GM06990 (cell line): ENCODE measurements at regions not wholly inside any gene's neighbourhood (a gene's known extent, or its start where the extent isn't known, plus 50 kb on each side); places are given as distances from the start of the nearest gene placed in this dataset.
A peak's percentile ranks its signal among the peaks of the same experiment; 100 is the strongest.
"Not testable (repeated sequence)": the region's sequence is repeated elsewhere in the genome, so short reads cannot be mapped to it uniquely, and the experiment has no call there.

Source experiments
- DNase-seq: peaks from one replicate; pipeline ENCODE4 v3.0.0-alpha.2; 2011; ENCODE audit not compliant: insufficient read length; ENCODE audit errors: extremely low read depth
- H3K27me3 ChIP-seq: replicated peaks from 2 replicates; pipeline ENCODE4 v1.6.0; 2011; ENCODE audit warnings: low read length; ENCODE audit not compliant: control insufficient read depth, insufficient read depth
- H3K36me3 ChIP-seq: 2 replicates; pipeline ENCODE4 v1.5.1; 2011; ENCODE audit warnings: low read length; ENCODE audit not compliant: control insufficient read depth, insufficient read depth
- H3K4me3 ChIP-seq: replicated peaks from 2 replicates; pipeline ENCODE4 v1.5.1; 2011; ENCODE audit warnings: low read depth, mild to moderate bottlenecking, control low read depth, low read length
- TF ChIP-seq, protein P1 (sequence below): IDR thresholded peaks from 2 replicates; pipeline ENCODE4 v1.5.1; 2011; ENCODE audit warnings: low read length, control low read depth, mild to moderate bottlenecking, inconsistent platforms; ENCODE audit not compliant: insufficient read depth, poor library complexity, severe bottlenecking

DNA sequence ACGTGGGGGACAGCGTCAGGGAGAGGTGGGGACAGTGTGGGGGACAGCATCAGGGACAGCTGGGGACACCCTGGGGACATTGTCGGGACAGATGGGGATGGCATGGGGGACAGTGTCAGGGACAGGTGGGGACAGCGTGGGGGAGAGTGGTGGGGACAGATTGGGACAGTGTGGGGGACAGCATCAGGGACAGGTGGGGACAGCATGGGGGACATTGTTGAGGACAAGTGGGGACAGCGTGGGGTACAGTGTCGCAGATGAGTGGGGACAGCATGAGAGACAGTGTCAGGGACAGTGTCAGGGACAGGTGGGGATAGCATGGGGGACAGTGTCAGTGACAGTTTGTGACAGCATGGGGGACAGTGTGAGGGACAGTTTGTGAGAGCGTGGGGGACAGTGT is 240.9 kb downstream of the TMEM121 start:
- TF ChIP-seq, protein P1, sequence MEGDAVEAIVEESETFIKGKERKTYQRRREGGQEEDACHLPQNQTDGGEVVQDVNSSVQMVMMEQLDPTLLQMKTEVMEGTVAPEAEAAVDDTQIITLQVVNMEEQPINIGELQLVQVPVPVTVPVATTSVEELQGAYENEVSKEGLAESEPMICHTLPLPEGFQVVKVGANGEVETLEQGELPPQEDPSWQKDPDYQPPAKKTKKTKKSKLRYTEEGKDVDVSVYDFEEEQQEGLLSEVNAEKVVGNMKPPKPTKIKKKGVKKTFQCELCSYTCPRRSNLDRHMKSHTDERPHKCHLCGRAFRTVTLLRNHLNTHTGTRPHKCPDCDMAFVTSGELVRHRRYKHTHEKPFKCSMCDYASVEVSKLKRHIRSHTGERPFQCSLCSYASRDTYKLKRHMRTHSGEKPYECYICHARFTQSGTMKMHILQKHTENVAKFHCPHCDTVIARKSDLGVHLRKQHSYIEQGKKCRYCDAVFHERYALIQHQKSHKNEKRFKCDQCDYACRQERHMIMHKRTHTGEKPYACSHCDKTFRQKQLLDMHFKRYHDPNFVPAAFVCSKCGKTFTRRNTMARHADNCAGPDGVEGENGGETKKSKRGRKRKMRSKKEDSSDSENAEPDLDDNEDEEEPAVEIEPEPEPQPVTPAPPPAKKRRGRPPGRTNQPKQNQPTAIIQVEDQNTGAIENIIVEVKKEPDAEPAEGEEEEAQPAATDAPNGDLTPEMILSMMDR = no peak
- no peaks in the 10 kb centered on the region for H3K36me3 ChIP-seq

DNA sequence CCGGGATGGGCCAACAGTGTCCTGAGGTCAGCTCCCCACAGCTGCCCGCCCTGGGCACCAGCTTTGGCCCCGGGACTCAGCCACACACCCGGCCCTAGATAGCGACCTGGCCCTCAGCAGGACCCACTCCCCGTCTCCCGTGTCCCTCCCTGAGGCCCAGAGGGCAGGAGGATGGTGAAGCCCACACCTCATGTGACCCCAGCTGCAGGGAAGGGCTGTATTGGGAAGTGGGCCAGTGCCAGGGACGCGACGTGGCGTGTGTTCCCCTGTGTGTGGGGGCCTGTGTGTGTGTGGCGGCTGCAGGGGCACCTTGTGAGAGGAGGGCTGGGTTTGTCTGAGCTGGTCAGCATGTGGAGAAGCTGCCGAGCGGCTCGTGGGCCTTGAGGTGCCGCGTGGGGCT is 241.7 kb downstream of the TMEM121 start:
- DNase-seq, H3K36me3 ChIP-seq, H3K4me3 ChIP-seq, H3K27me3 ChIP-seq: not testable (repeated sequence)

More for the DNA sequence above, 240.9 kb downstream of the TMEM121 start:
- DNase-seq = no peak
- Histone ChIP-seq H3K4me3 (no peak overlapping the region), H3K27me3 (no peaks in the 10 kb centered on the region)

DNA sequence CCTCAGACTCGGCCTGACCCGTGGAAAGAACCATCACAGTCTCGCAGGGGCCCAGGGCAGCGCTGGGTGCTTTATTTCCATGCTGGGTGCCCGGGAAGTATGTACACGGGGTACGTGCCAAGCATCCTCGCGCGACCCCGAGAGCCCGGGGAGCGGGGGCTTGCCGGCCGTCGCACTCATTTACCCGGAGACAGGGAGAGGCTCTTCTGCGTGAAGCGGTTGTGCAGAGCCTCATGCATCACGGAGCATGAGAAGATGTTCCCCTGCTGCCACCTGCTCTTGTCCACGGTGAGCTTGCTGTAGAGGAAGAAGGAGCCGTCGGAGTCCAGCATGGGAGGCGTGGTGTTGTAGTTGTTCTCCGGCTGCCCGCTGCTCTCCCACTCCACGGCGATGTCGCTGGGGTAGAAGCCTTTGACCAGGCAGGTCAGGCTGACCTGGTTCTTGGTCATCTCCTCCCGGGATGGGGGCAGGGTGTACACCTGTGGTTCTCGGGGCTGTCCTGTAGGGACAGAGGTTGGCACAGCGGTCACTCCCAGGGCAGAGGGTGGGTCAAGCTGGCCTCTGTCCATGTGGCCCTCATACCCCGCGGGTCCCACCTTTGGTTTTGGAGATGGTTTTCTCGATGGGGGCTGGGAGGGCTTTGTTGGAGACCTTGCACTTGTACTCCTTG is 242.8 kb downstream of the TMEM121 start:
- not testable (repeated sequence) for H3K36me3 ChIP-seq, H3K4me3 ChIP-seq, H3K27me3 ChIP-seq, DNase-seq

DNA sequence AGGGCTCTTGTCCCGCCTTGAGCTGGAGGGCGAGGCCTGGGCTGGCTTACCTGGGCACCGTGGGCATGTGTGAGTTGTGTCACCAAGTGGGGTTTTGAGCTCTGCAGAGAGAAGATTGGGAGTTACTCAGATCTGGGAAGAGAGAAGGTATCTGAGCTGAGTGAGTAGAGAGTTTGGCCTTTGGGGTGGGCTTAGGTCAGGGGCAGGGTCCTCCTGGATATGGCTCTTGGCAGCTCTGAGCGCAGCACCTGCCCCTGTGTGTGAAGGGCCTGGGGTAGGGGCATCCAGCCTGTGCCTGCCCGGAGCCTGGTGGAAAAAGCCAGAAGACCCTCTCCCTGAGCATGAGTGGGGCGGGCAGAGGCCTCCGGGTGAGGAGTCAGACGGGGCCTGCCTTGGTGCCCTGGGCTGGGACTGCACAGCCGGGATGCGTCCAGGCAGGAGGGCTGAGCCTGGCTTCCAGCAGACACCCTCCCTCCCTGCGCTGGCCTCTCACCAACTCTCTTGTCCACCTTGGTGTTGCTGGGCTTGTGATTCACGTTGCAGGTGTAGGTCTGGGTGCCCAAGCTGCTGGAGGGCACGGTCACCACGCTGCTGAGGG is 244.3 kb downstream of the TMEM121 start:
- DNase-seq, H3K27me3 ChIP-seq, H3K4me3 ChIP-seq, H3K36me3 ChIP-seq: not testable (repeated sequence)

DNA sequence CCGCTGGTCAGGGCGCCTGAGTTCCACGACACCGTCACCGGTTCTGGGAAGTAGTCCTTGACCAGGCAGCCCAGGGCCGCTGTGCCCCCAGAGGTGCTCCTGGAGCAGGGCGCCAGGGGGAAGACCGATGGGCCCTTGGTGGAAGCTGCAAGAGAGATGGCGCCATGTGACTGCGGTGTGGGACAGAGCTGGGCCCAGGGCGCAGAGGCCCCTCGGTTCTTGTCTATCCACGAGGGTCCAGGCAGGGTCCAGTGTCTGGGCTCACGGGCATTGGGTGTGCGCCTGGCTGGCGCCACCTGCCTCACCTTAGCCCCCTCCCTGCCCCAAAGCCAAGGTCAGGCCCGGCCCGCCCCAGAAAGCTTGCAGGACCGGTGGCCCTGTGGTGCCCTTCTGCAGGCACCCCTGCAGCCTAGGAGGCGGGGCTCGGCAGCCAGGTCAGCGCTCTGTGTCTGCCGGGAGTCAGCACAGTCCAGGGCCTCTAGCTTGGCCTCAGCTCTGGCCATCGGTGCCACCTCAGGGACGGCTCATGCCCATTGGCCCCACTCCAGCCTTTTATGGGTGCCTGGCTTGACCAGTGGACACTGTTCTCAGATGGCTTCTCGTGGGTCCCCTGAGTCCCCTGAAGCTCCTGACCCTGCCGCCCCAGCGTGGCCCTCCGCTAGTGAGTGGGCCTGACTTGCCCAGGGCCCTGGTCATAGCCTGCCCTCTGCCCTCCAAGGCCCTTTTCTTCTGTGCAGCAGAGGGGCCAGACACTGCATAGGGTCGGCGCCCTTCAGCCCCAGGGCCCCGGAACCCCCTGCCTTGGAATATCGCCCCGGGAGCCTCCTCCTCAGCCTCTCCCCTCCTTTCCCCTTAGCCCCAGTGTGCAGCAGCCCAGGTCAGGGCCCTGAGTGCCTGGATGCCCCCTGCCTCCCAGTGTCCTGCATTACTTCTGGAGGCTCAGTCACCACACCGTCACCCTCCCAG is 245.2 kb downstream of the TMEM121 start:
- peak; percentile 3 for DNase-seq
- H3K27me3 ChIP-seq, H3K4me3 ChIP-seq, H3K36me3 ChIP-seq: not testable (repeated sequence)

DNA sequence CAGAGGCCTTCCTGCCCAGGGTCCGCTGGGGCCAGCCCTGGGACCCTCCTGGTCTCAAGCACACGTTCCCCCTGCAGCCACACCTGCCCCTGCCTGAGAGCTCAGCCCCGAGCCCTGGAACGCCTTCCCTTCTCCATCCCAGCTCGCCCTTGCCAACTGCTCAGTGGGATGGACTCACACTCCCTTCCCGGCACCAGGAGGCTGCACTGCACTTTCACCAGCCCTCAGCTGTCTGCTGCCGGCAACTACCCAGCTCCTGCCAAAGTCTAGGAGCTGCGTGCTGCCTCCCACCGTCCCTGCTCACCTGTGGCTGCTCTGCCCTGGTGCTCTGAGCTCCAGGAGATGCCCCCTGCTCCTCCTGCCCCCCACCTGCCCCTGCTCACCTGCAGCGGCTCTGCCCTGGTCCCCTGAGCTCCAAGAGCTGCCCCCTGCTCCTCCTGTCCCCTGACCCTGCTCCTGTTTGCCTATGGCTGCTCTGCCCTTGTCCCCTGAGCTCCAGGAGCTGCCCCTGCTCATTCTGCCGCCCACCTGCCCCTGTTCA is 246.4 kb downstream of the TMEM121 start:
- peak overlapping the region; percentile 50 for H3K4me3 ChIP-seq
- H3K27me3 ChIP-seq, H3K36me3 ChIP-seq: not testable (repeated sequence)
- DNase-seq = peak; percentile 13

DNA sequence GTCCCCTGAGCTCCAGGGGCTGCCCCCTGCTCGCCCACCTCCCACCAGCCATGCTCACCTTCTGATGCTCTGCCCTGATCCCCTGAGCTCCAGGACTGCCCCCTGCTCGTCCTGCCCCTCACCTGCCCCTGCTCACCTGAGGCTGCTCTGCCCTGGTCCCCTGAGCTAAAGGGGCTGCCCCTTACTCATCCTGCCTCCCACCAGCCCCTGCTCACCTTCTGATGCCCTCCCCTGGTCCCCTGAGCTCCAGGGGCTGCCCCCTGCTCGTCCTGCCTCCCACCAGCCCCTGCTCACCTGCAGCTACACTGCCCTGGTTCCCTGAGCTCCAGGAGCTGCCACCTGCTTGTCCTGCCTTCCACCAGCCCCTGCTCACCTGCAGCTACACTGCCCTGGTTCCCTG is 247.2 kb downstream of the TMEM121 start:
- DNase-seq = no peak
- TF ChIP-seq, protein P1 = no peak
- Histone ChIP-seq H3K36me3 (no peaks in the 10 kb centered on the region), H3K4me3 (no peak overlapping the region), H3K27me3 (no peaks in the 10 kb centered on the region)

DNA sequence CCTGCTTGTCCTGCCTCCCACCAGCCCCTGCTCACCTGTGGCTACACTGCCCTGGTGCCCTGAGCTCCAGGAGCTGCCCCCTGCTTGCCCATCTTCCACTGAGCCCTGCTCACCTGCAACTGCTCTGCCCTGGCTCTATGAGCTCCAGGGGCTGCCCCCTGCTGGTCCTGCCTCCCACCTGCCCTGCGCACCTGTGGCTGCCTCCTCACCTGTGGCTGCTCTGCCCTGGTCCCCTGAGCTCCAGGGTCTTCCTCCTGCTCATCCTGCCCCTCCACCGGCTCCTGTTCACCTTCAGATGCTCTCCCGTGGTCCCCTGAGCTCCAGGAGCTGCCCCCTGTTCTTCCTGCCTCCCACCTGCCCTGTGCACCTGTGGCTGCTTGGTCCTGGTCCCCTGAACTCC is 247.6 kb downstream of the TMEM121 start:
- Histone ChIP-seq H3K4me3 (no peak overlapping the region), H3K27me3 (no peaks in the 10 kb centered on the region), H3K36me3 (no peaks in the 10 kb centered on the region)
- no peak for DNase-seq
- TF ChIP-seq, protein P1 = no peak

DNA sequence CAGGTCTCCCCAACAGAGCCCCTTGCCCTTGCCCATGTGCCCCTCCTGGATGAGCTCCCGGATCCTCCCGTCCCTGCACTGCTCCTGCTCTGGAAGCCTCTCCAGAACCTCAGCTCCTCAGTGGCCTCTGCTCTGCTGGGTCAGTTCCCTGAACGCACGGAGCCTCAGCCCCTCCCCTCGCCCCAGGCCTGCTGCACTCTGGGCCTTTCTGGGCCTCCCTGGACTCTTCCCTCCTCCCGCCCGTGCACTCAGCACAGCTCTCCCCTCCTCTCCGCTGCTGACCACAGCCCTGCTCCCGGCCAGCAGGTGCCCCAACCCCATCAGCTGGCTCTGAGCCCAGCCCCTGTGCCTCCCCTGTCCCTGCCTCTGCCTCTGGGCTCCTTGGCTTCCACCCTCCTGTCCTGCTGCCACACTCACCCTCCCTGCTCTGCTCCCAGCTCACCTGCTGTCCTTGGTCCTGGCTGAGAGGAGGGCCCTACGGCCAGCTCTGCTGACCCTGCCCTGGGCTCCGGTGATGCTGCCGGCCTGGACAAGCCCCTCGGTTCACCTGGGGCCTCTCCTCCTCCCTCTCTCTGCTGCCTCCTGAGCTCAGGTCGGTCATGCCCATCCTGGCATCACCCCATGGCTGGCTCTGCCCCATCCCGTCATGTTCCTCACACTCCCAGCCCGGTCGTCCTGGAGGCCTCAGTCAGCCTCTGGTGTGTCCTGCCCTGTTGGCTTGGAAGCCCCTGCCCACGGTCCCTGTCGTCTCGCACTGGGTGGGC is 248.4 kb downstream of the TMEM121 start:
- H3K27me3 ChIP-seq, H3K4me3 ChIP-seq, H3K36me3 ChIP-seq, DNase-seq: not testable (repeated sequence)

DNA sequence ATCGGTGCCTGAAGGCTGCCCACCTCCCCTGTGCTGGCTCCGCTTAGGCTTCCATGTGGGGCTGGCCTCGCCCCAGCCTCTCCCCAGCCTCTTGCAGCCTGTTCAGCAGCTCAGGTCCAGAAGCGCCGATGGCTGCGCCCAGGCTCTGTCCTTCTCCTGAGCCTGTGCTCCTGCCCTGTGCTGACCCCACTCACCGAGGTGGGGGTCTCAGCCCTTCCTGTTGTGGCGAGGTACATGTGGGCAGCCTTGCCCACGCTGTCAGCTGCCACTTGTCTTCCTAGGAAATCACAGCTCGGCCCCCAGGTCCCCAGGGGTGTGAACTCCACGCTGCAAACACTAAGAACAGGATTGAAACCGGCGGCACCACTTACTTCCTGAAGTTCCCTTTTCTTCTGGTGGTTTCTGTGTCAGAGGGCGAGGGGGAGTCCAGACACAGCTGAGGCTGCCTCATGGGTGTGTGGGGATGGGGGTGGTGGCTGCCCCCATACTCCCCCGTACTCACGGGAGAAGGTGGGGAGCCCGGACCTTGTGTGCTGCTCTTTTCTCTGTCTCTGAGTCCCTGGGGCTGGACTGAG is 249.1 kb downstream of the TMEM121 start:
- not testable (repeated sequence) for H3K27me3 ChIP-seq, DNase-seq, H3K4me3 ChIP-seq

More for the DNA sequence above, 249.1 kb downstream of the TMEM121 start:
- not testable (repeated sequence) for H3K36me3 ChIP-seq
